HG03558 (cell line): ENCODE measurements at regions not wholly inside any gene's neighbourhood (a gene's known extent, or its start where the extent isn't known, plus 50 kb on each side); places are given as distances from the start of the nearest gene placed in this dataset.
"Not testable (repeated sequence)": the region's sequence is repeated elsewhere in the genome, so short reads cannot be mapped to it uniquely, and the experiment has no call there.

Experiments used
- ATAC-seq: cut with Tn5 transposase; IDR thresholded peaks from one replicate; pipeline ENCODE4 v1.9.1; 2021; ENCODE audit warnings: moderate number of reproducible peaks; ENCODE audit not compliant: unreplicated experiment; ENCODE audit errors: extremely low read depth

DNA sequence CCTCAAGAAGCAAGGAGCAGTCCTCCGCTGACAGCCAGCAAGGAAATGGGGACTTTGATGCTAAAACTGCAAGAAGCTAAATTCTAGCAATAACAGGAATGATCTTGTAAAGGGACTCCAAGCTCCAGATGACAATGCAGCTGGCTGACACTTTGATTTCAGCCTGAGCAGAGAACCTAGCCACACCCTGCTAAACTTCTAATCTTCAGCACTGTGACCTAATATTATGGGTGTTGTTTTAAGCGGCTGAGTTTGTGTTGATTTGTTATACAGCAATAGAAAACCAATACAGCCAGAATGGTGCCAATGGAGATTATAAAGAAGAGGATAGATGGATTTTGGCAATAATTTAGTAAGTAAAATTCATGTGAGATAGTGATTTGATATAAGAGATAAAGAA, 196.7 kb upstream of the SPHKAP start:
- no peak for ATAC-seq

DNA sequence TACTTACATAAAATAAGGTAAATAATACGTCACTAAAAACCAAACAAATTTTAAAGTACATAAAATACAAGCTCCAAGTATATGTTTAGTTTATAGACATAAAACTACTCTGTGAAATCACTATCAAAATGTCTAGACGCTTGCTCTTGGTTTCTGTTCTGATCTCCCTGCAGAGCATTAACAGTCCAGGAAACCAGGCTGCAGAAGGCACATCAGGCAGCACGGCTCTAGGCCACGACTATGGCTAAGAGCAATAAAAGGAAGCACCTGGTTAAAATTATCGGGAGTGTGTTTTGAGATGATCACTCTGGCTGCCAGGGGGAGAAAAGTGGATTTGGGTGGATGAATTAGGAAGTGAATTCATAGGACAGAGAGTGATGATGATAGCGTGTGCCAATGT, 196.0 kb upstream of the SPHKAP start:
- ATAC-seq, result no peak

DNA sequence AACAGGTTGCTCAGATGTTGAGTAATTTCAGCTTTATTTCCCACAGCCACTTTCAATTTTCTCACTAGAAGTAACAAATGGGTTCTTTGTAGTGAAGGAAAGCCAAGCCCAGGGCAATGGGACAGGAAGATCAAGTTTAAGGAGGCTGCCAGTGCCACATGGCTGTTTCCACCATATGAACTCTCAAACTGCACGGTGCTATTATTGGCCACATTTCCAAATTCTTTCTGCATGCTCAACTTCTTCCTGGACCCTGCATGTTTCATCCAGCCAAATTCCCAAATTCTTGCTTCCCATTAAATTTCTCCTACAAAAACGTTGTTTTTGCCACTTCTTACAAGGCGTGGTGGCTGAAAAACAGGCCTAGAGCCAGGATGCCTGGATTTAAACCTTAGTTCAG, 193.3 kb upstream of the SPHKAP start:
- no peak for ATAC-seq

DNA sequence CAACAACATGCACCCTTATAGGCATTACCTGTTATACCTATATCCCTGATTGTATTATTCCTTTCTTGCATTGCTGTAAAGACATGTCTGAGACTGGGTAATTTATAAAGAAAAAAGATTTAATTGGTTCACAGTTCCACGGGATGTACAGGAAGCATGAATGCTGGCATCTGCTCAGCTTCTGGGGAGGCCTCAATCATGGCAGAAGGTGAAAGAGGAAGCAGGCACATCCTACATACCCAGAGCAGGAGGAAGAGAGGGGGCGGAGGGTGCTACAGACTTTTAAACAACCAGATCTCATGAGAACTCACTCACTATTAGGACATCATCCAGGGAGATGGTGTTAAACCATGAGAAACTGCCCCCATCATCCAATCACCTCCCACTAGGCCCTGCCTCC, 191.7 kb upstream of the SPHKAP start:
- ATAC-seq, result no peak

DNA sequence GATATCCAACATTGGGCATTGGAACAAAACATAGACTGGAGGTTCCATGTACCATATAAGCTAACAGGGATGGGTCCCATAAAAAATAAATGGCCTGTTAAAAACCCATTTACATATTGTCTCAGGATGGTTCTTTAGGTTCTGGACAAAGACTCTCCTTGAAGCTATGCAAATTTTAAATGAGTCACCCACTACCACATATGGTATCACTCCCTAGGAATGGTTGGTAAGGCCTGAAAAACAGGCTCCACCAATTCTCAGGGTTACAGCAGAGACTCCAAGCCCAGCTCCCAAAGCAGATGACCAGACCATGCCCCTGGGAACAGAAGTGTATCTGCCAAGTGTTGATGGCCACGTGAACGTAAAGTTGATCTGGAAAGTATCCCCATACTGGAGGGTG, 190.7 kb upstream of the SPHKAP start:
- ATAC-seq, result no peak

DNA sequence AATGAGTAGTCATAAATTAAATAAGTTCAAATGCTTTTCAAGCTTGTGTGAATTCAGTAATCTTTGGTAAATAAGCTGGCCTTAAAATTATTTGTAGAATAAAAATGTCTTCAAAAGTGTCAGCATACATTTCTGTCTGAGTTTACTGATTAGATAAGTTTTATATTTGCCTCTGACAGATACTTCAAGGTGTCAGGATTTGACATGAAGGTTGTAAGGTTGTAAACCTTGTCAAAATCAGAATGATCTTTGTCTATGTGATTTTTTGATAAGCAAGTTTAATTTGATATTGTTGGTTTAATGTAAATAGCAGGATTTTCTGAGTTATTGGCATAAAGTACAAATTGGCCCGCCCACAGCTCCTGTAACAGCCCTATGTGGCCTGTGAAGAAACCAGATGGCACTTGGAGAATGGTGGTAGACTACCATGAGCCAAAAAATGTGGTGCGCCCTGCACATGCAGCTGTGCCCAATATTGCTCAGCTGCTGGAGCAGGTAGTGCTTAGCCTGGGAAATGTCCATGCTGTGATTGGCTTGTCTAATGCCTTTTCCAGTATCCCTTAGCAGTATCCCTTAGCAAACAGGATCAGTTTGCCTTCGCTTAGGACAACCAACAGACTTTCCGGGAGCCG, 188.0 kb upstream of the SPHKAP start:
- no peak for ATAC-seq

DNA sequence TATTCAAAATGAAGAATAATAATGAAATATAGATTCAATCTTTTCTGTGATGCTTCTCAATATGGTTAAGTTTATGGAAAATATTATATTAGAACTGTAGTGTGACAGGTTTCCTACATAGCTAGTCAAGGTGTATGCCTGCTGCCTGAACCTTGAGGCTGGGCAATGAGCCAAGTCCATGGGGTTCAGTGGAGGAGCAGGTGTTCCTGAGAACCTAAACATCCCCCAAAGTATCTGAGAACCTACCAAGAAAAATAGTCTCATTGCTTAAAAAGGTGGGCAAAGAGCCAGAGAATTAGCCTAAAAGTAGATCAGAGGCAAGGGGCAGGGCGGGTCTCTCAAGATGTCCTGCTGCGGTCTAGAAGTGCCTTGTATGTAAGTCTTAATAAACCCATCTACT, 185.9 kb upstream of the SPHKAP start:
- no peak for ATAC-seq

DNA sequence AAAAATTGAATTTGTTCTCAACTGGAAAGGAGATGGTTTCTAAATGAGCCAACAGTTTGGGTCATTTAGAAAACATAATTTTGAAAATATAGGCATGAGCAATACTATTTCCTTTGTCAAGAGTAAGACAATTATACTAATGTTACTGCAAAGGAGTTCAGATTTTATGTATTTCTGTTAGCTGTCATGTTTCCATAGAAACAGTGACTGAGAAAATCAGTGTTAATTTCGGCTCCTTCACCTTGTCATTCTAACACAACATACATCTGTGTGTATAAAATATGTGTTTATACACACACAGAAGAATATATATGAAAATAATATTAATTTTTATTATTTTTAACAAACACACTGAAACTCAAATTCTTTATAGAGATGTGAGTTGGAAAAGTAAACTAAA, 178.0 kb upstream of the SPHKAP start:
- no peak for ATAC-seq

DNA sequence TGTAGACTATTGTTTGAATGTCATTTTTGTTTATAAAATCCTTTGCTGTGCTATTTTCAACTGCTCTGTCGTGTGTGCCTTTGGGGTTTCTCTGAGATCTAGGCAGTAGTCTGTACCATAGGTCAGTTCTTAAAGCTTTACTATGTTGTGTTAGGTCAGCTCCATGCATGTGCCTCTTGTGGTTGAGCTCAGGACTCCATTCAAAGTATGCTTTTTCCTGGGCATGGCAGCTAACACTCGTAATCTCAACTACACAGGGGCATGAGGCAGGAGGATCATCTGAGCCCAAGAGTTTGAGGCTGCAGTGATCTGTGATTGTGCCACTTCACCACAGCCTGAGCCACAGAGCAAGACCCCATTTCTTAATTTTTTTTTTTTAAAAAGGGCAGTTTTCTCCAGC, 174.4 kb upstream of the SPHKAP start:
- ATAC-seq, result no peak

DNA sequence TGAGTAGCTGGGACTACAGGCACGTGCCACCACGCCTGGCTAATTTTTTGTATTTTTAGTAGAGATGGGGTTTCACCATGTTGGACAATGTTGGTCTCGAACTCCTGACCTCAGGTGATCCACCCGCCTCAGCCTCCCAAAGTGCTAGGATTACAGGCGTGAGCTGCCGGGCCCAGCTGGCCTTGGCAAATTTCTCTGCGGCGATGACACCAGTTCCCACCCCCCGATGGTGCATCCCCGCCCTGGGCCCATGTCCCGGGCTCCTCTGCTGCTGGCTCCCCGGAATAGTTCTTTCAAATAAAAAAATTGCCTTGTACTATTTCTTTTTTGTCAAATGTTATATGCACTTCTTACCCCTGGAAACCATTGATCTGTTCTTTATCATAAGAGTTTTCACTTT, 171.5 kb upstream of the SPHKAP start:
- not testable (repeated sequence) for ATAC-seq

DNA sequence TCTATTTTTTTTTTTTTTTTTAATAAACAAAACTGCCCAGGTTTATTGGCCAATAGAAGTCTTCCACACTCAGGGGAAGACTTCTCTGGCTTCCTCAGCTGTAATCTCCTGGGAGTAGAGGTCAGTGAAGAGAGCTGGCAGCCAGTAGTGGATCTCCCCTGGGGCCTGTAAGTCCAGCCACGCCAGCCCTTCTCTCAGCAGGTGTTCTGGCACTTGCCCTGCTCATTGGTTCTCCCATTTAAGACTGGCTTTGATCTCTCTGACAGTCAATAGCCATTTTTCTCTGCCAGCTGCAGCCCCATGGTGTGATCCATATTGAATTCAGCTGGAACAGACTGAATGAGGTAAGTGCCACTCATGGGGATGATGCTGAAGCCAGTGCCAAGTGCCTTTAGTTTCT, 170.6 kb upstream of the SPHKAP start:
- no peak for ATAC-seq

DNA sequence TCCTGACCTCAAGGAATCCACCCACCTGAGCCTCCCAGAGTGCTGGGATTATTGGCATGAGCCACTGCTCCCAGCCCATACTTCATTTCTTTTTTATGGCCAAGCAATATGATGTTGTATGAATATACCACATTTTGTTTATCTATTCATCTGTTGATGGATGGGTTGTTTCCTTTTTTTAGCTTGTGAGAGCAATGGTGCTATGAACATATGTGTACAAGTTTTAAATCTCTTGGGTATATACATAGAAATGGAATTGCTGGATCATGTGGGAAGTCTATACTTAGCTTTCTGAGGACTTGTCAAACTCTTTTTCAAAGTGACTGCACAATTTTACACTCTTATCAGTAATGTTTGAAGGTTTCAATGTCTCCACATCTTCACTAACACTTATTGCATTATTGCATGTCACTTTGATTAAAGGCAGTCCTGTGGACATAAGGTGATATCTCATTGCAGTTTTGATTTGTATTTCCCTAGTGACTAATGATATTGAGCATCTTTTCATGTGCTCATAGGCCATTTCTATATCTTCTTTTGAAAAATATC, 167.1 kb upstream of the SPHKAP start:
- ATAC-seq, result no peak

DNA sequence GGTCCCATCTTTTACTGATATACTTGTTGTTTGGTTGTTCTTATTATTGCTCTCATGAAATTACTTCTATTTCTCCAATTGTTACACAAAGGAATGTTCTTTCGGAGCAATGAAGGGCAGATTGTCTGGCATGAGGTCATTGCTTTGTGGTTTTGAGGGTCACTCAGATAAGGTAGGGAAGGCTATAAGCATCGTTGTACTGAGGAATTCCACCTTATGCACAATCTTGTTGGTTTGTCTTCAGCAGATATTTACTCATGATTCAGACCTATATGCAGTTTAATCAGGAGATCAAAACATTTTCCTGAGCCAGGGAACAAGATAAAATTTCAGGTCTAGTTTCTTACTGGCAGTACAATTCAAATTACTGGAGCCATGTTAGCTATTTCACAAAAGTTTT, 163.0 kb upstream of the SPHKAP start:
- ATAC-seq, result no peak

DNA sequence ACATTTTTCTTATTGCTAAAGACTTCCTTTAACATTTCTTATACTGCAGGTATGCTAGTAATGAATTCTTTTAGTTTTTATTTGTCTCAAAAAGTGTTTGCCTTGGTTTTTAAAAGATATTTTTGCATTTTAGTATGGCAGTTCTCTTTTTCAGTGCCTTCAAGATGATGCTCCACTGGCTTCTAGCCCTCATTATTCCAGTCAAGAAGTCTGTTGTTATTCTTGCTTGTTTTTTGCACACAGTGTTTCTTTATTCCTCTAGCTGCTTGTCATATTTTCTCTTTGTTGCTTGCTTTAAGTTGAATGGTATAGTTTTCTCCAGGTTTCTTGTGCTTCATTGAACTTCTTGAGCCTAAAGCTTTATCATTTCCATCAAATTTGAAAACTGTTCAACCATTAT, 158.0 kb upstream of the SPHKAP start:
- no peak for ATAC-seq

DNA sequence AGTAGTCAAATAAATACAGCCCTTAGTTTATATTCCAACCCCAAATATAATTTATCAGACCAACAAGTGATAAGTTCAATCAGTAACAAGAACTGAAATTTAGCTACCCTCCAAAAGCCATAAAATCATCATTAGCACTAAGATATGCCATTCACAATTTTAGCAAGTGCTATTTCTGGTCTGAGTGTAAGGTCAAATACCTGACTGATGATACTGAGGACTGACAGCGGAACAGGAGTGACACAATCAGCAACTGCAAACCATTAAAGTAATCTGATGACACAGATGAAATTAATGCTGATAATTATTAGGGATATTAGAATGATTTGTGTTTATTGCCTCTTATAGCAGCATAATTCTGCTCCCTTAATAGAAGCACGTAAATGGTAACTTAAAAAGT, 152.7 kb upstream of the SPHKAP start:
- no peak for ATAC-seq

DNA sequence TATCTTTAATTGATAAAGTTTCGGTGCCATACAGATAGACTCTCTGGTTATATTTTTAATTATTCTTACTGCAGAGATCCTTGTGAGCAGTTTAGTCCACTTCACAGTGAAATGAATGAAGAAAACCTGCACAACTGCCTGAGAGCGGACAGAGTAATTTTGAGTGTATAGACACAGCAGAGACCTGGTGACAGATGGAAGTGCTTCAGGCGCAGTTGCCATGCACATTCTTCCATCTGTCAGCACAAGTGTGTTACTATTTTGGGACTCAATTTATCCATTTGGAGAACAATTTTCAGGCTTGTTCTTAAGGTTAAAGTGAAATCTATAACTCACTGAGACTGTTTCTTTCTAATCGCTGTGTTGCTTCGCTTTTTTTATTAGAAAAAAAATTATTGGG, 147.8 kb upstream of the SPHKAP start:
- no peak for ATAC-seq

DNA sequence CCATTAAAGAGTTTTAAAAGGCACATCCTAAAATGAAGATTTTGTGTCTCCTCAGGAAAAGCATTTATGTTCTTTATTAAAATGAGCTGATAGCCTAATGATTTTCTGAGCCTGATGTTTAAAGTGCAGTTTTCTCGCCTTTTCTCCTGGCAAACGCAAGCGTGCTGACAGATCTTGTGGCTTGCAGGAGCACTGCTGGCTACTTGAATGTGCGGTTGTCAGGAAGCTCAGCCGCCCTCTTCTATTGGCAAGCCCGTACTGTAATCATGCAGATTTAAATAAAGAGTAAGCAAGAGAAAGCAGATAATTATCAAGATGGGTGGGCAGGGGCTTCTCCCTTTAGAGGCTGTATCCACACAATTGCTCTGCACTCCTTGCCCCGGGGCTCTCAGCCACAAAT, 139.5 kb upstream of the SPHKAP start:
- ATAC-seq, result no peak

DNA sequence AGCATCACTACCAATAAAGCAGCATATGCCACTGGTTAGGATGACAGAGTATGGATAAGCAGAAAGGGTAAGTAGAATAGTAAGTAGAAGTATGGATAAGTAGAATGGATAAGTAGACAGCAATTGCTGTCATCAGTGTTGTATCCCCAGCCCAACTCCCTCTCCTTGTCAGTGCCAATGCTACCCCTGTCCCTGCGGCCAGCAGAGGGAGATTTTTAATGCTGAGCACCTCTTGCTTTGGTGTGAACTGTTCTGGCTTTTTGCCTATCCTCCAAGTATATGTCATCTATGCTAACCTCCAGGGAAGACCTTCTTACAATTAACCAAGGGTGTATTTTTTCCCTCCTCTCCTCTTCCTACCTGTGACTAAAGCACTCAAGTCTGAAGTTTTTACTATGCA, 136.7 kb upstream of the SPHKAP start:
- ATAC-seq, result no peak

DNA sequence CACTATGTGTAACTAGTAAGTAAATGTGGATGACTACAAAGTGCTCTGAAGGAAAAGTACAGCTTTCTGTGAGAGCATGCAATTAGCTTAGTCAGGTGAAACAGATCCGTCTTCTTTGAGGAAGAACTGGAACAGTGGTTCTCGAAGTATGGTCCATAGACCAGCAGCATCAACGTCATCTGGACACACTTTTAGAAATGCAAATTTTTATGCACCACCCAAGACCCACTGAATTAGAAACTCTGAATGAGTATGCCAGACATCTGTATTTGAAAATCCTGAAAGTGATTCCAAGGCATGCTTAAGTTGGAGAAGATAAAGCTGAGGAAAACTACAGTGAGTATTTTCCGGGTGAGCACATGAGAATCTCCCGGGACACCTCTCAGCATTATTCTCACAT, 130.7 kb upstream of the SPHKAP start:
- ATAC-seq, result no peak

DNA sequence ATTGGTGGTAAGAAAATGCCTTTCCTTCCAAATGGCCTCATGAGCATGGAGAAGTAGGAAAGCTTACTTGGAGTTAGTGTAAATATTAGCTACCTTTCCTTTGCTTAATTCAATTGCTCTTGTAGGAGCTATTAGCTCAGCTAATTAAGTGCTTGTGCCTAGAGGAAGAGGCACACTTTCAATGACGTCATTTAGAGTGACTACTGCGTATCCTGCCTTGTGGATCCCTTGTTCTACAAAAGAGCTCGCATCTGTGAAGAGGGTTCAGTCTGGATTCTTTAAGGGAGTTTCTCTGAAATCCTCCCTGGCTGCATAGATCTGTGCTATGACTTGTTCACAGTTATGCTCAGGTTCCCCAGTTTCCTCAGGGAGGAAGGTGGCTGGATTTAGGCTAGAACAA, 122.5 kb upstream of the SPHKAP start:
- no peak for ATAC-seq

DNA sequence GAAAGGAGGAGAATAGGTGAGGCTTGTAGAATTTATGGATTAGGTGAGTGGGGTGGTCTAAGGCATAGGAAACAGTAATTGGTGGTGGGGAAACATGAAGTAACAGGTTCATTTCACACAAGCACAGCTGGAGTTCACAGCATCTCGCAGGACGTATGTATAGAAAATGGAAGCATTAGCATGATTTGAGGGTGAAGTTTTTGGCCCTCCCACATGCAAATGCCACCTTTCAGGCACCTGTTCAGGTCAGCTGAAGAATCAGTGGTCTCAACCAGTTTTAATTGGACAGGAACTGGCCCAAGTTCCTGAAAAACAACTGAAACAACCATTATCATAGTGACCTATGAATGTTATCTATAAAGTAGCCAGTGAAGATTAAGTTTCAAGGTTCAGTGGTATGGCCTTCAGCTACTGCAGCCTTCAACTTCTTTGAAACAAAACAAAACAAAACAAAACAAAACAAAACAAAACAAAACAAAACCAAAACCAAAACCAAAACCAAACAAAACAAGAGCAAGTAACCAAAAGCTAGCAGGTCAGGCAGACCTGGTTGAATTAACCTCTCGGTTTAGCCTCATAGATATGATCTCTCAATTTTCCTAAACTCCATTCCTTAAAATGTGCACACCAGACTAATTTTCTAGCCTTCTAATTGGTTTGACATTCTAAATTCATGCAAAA, 102.1 kb upstream of the SPHKAP start:
- ATAC-seq, result no peak

DNA sequence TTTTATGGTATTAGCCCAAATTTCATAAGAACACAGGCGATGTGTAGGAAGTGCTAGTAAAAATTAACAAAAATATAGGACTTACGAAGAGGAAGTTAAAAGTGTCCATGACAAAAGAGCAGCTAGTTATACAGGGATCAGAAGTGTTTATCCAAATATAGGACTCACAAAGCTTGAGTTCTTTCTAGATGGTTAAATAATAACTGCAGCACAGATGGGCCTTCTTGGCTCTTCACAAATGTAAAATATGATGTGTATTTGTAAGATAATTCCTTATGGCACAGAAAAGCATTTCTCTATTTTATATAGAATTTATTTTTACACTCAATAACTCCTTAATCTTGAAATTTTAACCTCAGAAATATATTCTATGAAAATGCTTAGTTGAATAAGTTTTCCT, 100.9 kb upstream of the SPHKAP start:
- no peak for ATAC-seq
